K562 (cell line): ENCODE measurements at regions not wholly inside any gene's neighbourhood (a gene's known extent, or its start where the extent isn't known, plus 50 kb on each side); places are given as distances from the start of the nearest gene placed in this dataset.

Experiments
- ATAC-seq: fragments of 200-7000 bp; cut with Tn5 transposase; 3 replicates; pipeline ENCODE4 v1.9.1; 2020; ENCODE audit warnings: moderate library complexity
- BruUV-seq: library from RNA; stranded (reverse); fragments of 400-500 nt; replicated peaks from 2 replicates; lab custom pipeline; 2021; lab: Mats Ljungman, UMichigan
- CTCF ChIA-PET: fragments of 300-600 bp; formaldehyde crosslinking; extraction: SDS; loops from one replicate; lab custom pipeline; 2021; ENCODE audit warnings: low intra/inter-chr PET ratio; lab: Yijun Ruan, JAX
- POLR2A ChIA-PET: fragments of 300-600, 350-650 bp; sonication (Branson Sonifier 250); formaldehyde crosslinking; extraction: SDS; loops from one replicate; lab custom pipeline; 2021; ENCODE audit warnings: antibody characterized with exemption, inconsistent platforms; lab: Yijun Ruan, JAX
- DNase-seq, 4 experiments: peaks; one replicate each; pipeline versions ENCODE4 v3.0.0 to v3.0.0-alpha.2; 2011 to 2018; ENCODE audit warnings: low spot score in 3 of 4, mixed read lengths in 3 of 4; ENCODE audit errors: extremely low read depth in 1 of 4
- FAIRE-seq: peaks from 2 replicates; lab custom pipeline; 2011; peaks lifted over from hg19 to GRCh38; lab: Jason Lieb, UNC
- H2AFZ ChIP-seq: 2 replicates; pipeline ENCODE4 v1.6.0; 2011; ENCODE audit warnings: low read depth, low read length, control low read depth, inconsistent platforms
- H3K27ac ChIP-seq: fragments of 200-600 bp; 3 replicates; pipeline ENCODE4 v1.8.0; 2011; ENCODE audit warnings: low read depth, mild to moderate bottlenecking, control low read depth, inconsistent platforms, low read length, moderate library complexity, mixed read lengths; ENCODE audit errors: extremely low read depth
- H3K27me3 ChIP-seq, 2 experiments: fragments of 300-600 bp in 1 of 2; 2 replicates in 1 of 2; 3 replicates in 1 of 2; pipeline versions ENCODE4 v1.6.0 to v1.8.0; 2011; ENCODE audit warnings: inconsistent platforms in 2 of 2, low read length in 2 of 2, mild to moderate bottlenecking in 1 of 2, mixed read lengths in 1 of 2, moderate library complexity in 1 of 2; ENCODE audit not compliant: control insufficient read depth in 2 of 2, insufficient read depth in 2 of 2
- H3K36me3 ChIP-seq: fragments of 300-600 bp; 3 replicates; pipeline ENCODE4 v1.8.0; 2011; ENCODE audit warnings: mild to moderate bottlenecking, low read length, inconsistent platforms; ENCODE audit not compliant: control insufficient read depth, insufficient read depth
- H3K4me1 ChIP-seq, 2 experiments: fragments of 200-600 bp in 1 of 2; replicated peaks in 1 of 2; 2 replicates in 1 of 2; 3 replicates in 1 of 2; pipeline versions ENCODE4 v1.5.1 to v1.8.0; 2011; ENCODE audit warnings: inconsistent platforms in 2 of 2, low read length in 2 of 2, mild to moderate bottlenecking in 1 of 2, mixed read lengths in 1 of 2, moderate library complexity in 1 of 2; ENCODE audit not compliant: control insufficient read depth in 2 of 2, insufficient read depth in 2 of 2
- H3K4me2 ChIP-seq: 2 replicates; pipeline ENCODE4 v1.6.1; 2011; ENCODE audit warnings: low read length, control low read depth, inconsistent platforms, mixed read lengths; ENCODE audit not compliant: insufficient read depth
- H3K4me3 ChIP-seq: fragments of 200-600 bp; sonication (generic), shearing (Covaris generic); 2 replicates; pipeline ENCODE4 v1.5.1; 2016; ENCODE audit warnings: control low read depth, inconsistent platforms
- H3K79me2 ChIP-seq: fragments of 200-600 bp; 3 replicates; pipeline ENCODE4 v1.8.0; 2011; ENCODE audit warnings: low read length, inconsistent platforms; ENCODE audit not compliant: control insufficient read depth, insufficient read depth
- H3K9ac ChIP-seq, 2 experiments: 2 replicates each; pipeline versions ENCODE4 v1.6.0 to v1.6.1; 2011; ENCODE audit warnings: low read depth in 2 of 2, low read length in 2 of 2, control low read depth in 1 of 2, inconsistent platforms in 1 of 2, mild to moderate bottlenecking in 1 of 2, mixed read lengths in 1 of 2; ENCODE audit not compliant: insufficient read depth in 1 of 2
- H3K9me1 ChIP-seq: one replicate; pipeline ENCODE4 v1.6.0; 2011; ENCODE audit warnings: inconsistent platforms, mild to moderate bottlenecking, low read length, moderate library complexity; ENCODE audit not compliant: control insufficient read depth, insufficient read depth
- H3K9me3 ChIP-seq: replicated peaks from 2 replicates; pipeline ENCODE4 v1.5.1; 2011; ENCODE audit warnings: low read depth, low read length, inconsistent platforms; ENCODE audit not compliant: control insufficient read depth, insufficient read depth
- H4K20me1 ChIP-seq: replicated peaks from 2 replicates; pipeline ENCODE4 v1.6.1; 2011; ENCODE audit warnings: low read length, inconsistent platforms, mixed read lengths; ENCODE audit not compliant: control insufficient read depth, insufficient read depth
- BCL6 ChIP-seq: fragments of 250-450 bp; sonication (Bioruptor Pico); IDR thresholded peaks from 2 replicates; pipeline ENCODE4 v1.4.0; 2020
- KLF13 ChIP-seq: fragments of 450-650 bp; IDR thresholded peaks from 2 replicates; pipeline ENCODE4 v1.6.1; 2016; ENCODE audit warnings: missing genetic modification characterization, low read depth, mild to moderate bottlenecking, missing compliant biosample characterization, moderate library complexity, borderline replicate concordance
- MTF1 ChIP-seq: fragments of 250-450 bp; sonication (Bioruptor Pico); IDR thresholded peaks from 2 replicates; pipeline ENCODE4 v1.9.0; 2021; ENCODE audit warnings: moderate library complexity, mild to moderate bottlenecking, inconsistent platforms, borderline replicate concordance
- POLR2A ChIP-seq: fragments of 450-650 bp; conservative IDR thresholded peaks from 2 replicates; pipeline ENCODE4 v1.6.1; 2016
- RB1 ChIP-seq: fragments of 450-650 bp; IDR thresholded peaks from 2 replicates; pipeline ENCODE4 v1.6.1; 2017; ENCODE audit warnings: low read depth, mild to moderate bottlenecking
- RHOXF2B ChIP-seq: fragments of 250-450 bp; sonication (Bioruptor Pico); conservative IDR thresholded peaks from 2 replicates; pipeline ENCODE4 v1.5.1; 2021
- SMAD2 ChIP-seq: fragments of 150-350 bp; IDR thresholded peaks from 2 replicates; pipeline ENCODE4 v1.6.1; 2014; ENCODE audit warnings: low read depth, mild to moderate bottlenecking, low read length
- TSHZ1 ChIP-seq: fragments of 250-450 bp; sonication (Bioruptor Pico); IDR thresholded peaks from 2 replicates; pipeline ENCODE4 v1.4.0; 2020; ENCODE audit warnings: mild to moderate bottlenecking, moderate library complexity
- WHSC1 ChIP-seq: IDR thresholded peaks from one replicate; pipeline ENCODE4 v1.6.1; 2012; ENCODE audit warnings: low read length, control low read depth, inconsistent platforms
- XRCC4 ChIP-seq: IDR thresholded peaks from one replicate; pipeline ENCODE4 v1.6.1; 2011; ENCODE audit not compliant: insufficient read depth, insufficient read length; ENCODE audit errors: extremely low read depth
- ZZZ3 ChIP-seq: fragments of 450-650 bp; IDR thresholded peaks from 2 replicates; pipeline ENCODE4 v1.6.1; 2016; ENCODE audit warnings: antibody characterized with exemption, mild to moderate bottlenecking, moderate library complexity
- WGBS: fragments of 100-300 bp; shearing (Covaris generic); methylation state at CpG from one replicate; pipeline ENCODE4 v1.1.6; 2016; ENCODE audit warnings: low coverage, mixed read lengths; ENCODE audit not compliant: insufficient coverage; ENCODE audit errors: missing lambda C conversion rate; 5-methylcytosine and 5-hydroxymethylcytosine counted together
- in situ Hi-C: fragments of 300-500 bp; cut with MboI; formaldehyde crosslinking; loops from 4 replicates; pipeline ENCODE4 v1.15.0; 2018; ENCODE audit warnings: inconsistent platforms, mixed read lengths
- intact Hi-C: fragments of 100-400 bp; cut with micrococcal nuclease; formaldehyde crosslinking; loops from 2 replicates; pipeline ENCODE4 v1.14.2; 2022
- TF ChIP-seq, protein P1 (sequence below): fragments of 250-450 bp; sonication (Bioruptor Pico); IDR thresholded peaks from 2 replicates; pipeline ENCODE4 v1.4.0; 2020
- TF ChIP-seq, protein P2 (sequence below): fragments of 450-650 bp; formaldehyde crosslinking; IDR thresholded peaks from 2 replicates; pipeline ENCODE4 v1.4.0; 2020; ENCODE audit warnings: mild to moderate bottlenecking
- TF ChIP-seq, protein P3 (sequence below): IDR thresholded peaks from 2 replicates; pipeline ENCODE4 v1.6.1; 2016; ENCODE audit warnings: missing genetic modification characterization, missing compliant biosample characterization
- TF ChIP-seq, protein P4 (sequence below), 2 experiments: fragments of 450-650 bp; conservative IDR thresholded peaks; 2 replicates each; pipeline ENCODE4 v1.6.1; 2017; ENCODE audit warnings: mild to moderate bottlenecking in 2 of 2, moderate library complexity in 2 of 2

GRCh38 chrX:137233478-137233877, 199.7 kb upstream of the GPR101 start:
- no peak overlapping the region for H3K27ac ChIP-seq
- H2AFZ ChIP-seq = no peak overlapping the region
- intact Hi-C loops = no loop called here
- no peak for DNase-seq
- H3K9me3 ChIP-seq = no peaks in the 10 kb centered on the region
- no peak for FAIRE-seq
- no TSS peak for BruUV-seq
- in situ Hi-C loops = no loop called here
- no peak overlapping the region for H3K4me3 ChIP-seq
- no peaks in the 10 kb centered on the region for H3K9me1 ChIP-seq
- ChIA-PET POLR2A (no interaction called here), CTCF (no interaction called here)
- H3K4me1 ChIP-seq = no peaks in the 10 kb centered on the region
- 2% methylated on average over 3 of the region's 3 CpGs for WGBS
- no peaks in the 10 kb centered on the region for H3K79me2 ChIP-seq
- no peak overlapping the region for H3K4me2 ChIP-seq
- H3K36me3 ChIP-seq = no peaks in the 10 kb centered on the region
- no peak for ATAC-seq
- no peaks in the 10 kb centered on the region for H3K27me3 ChIP-seq
- no peaks in the 10 kb centered on the region for H4K20me1 ChIP-seq
- H3K9ac ChIP-seq = no peak overlapping the region
- TF ChIP-seq XRCC4 = no peak
- TF ChIP-seq, protein P1, sequence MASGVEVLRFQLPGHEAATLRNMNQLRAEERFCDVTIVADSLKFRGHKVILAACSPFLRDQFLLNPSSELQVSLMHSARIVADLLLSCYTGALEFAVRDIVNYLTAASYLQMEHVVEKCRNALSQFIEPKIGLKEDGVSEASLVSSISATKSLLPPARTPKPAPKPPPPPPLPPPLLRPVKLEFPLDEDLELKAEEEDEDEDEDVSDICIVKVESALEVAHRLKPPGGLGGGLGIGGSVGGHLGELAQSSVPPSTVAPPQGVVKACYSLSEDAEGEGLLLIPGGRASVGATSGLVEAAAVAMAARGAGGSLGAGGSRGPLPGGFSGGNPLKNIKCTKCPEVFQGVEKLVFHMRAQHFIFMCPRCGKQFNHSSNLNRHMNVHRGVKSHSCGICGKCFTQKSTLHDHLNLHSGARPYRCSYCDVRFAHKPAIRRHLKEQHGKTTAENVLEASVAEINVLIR = no peak
- TF ChIP-seq WHSC1 = no peak
- no peak for TF ChIP-seq RHOXF2B (CRISPR knock-in tag)
- no peak for TF ChIP-seq TSHZ1 (CRISPR knock-in tag)
- no peak for TF ChIP-seq KLF13 (tag)
- TF ChIP-seq, protein P2, sequence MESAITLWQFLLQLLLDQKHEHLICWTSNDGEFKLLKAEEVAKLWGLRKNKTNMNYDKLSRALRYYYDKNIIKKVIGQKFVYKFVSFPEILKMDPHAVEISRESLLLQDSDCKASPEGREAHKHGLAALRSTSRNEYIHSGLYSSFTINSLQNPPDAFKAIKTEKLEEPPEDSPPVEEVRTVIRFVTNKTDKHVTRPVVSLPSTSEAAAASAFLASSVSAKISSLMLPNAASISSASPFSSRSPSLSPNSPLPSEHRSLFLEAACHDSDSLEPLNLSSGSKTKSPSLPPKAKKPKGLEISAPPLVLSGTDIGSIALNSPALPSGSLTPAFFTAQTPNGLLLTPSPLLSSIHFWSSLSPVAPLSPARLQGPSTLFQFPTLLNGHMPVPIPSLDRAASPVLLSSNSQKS (CRISPR knock-in tag) = no peak
- TF ChIP-seq RB1 = no peak
- no peak for TF ChIP-seq SMAD2
- TF ChIP-seq BCL6 = no peak
- TF ChIP-seq, protein P3, sequence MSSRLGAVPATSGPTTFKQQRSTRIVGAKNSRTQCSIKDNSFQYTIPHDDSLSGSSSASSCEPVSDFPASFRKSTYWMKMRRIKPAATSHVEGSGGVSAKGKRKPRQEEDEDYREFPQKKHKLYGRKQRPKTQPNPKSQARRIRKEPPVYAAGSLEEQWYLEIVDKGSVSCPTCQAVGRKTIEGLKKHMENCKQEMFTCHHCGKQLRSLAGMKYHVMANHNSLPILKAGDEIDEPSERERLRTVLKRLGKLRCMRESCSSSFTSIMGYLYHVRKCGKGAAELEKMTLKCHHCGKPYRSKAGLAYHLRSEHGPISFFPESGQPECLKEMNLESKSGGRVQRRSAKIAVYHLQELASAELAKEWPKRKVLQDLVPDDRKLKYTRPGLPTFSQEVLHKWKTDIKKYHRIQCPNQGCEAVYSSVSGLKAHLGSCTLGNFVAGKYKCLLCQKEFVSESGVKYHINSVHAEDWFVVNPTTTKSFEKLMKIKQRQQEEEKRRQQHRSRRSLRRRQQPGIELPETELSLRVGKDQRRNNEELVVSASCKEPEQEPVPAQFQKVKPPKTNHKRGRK (tag) = no peak
- TF ChIP-seq, protein P4, sequence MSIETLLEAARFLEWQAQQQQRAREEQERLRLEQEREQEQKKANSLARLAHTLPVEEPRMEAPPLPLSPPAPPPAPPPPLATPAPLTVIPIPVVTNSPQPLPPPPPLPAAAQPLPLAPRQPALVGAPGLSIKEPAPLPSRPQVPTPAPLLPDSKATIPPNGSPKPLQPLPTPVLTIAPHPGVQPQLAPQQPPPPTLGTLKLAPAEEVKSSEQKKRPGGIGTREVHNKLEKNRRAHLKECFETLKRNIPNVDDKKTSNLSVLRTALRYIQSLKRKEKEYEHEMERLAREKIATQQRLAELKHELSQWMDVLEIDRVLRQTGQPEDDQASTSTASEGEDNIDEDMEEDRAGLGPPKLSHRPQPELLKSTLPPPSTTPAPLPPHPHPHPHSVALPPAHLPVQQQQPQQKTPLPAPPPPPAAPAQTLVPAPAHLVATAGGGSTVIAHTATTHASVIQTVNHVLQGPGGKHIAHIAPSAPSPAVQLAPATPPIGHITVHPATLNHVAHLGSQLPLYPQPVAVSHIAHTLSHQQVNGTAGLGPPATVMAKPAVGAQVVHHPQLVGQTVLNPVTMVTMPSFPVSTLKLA (conservative IDR thresholded peaks at IDR 0.05) = no peak
- no peak for TF ChIP-seq MTF1 (CRISPR knock-in tag)
- no peak for TF ChIP-seq POLR2A
- no peak for TF ChIP-seq ZZZ3
